Activated CD8-positive, alpha-beta memory T cell treated with anti-CD3 and anti-CD28 coated beads, Interleukin-2, amount 50 U/mL, for 48 hours (primary cell): ENCODE measurements at regions not wholly inside any gene's neighbourhood (a gene's known extent, or its start where the extent isn't known, plus 50 kb on each side); places are given as distances from the start of the nearest gene placed in this dataset.
A peak's percentile ranks its signal among the peaks of the same experiment; 100 is the strongest.
"Not testable (repeated sequence)": the region's sequence is repeated elsewhere in the genome, so short reads cannot be mapped to it uniquely, and the experiment has no call there.

Experiments
- DNase-seq: peaks from one replicate; pipeline ENCODE4 v3.0.0-alpha.2; 2020

DNA sequence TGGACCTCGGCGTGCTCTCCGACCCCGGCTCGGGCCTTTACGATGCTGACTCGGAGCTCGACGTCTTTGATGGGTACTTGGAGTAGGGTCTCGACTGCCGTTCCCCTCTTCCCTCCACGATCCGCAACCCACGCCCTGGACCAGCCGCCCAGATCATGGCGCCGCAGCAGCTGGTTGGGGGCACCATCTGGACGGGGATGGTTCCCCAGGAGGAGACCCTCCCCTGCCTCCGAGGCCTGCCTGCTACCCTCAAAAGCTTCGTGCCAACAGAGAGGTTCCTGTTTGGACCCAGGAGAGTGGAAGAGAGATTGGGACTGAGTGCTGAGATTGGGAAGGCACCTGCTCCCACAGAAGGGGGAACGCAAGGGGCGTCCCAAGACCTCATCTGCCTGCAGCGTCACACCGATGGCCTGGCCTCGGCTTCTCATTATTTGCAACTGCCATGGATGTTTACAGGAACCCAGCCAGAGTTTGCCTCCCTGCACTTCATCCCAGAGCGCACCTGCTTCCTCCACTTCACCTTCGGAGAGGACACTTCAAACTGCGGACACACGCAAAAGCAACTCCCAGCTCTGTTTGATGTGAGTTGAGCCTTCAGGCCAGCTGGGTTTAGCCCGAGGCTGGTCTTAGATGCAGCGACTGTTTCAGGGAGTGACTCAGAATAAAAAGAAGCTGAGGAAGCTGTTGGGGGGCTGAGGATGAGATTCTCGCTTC lies 58.9 kb downstream of the GOLGA6L7 start:
- DNase-seq, result peak; percentile 54

DNA sequence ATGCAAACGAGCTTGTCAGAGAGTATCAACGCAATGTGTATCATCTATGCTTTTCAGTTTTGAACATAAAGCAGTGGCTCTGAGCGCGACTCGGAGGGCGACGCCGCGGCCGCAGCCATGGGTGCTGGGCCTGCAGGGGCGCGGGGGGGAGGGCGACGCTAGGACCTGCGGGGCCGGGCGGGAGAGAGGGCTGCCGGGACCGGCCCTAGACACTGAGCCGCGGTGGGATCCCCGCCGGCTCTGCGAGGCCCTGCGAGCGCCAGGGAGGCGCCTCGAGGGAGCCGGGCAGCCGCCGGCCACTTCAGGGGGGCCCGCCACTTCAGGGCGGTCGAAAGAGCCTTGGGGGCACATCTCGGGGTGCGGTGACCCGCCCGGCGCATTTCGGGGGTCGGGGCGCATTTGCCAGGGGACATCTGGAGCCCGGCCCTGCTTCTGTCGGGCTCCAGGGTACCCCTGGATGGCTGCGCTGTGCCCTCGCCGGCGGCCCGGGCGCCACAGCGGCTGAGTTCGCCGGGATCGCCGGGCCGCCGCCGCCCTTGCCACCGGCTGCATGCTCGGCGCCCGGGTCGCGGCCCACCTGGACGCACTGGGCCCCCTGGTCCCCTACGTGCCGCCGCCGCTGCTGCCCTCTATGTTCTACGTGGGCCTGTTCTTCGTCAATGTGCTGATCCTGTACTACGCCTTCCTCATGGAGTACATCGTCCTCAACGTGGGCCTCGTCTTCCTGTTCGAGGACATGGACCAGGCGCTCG lies 59.6 kb downstream of the GOLGA6L7 start:
- DNase-seq, result not testable (repeated sequence)

DNA sequence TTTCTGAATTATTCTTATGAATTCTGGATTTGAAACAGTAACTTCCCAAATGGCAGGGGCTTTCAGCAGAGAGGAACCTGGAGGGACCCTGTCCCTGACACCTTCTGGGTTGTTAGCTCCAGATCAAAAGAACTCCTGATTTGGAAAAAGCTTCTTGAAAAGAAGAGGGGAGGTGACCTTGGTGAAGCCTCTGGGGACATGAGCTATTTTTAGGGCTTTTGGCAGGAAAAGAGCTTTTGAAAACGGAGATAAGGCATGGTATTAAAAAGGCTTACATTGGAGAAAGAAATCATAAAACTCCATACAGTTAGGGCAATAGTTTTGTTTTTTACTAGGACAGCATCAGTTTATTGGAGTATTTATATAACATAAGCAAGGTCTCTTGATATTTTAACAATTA lies 60.3 kb downstream of the GOLGA6L7 start:
- not testable (repeated sequence) for DNase-seq

DNA sequence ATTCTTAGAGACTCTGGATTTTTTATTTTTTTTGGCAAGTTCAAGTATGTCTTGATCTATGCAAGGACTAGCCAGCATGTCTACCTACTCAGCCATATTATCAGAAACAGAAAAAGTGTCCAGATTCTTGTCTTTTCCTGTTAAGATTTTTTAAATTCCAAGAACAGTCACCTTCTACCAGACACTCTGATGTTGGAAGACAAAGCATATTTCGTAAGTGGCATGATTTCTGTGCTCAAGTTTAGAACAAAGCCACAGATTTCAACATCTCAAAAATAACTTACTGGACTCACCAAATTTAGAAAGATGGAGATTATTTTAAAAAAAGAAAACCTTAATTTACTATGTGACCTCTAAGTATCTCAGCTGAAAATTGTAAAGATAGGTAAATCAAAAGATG lies 61.9 kb downstream of the GOLGA6L7 start:
- DNase-seq, result no peak

DNA sequence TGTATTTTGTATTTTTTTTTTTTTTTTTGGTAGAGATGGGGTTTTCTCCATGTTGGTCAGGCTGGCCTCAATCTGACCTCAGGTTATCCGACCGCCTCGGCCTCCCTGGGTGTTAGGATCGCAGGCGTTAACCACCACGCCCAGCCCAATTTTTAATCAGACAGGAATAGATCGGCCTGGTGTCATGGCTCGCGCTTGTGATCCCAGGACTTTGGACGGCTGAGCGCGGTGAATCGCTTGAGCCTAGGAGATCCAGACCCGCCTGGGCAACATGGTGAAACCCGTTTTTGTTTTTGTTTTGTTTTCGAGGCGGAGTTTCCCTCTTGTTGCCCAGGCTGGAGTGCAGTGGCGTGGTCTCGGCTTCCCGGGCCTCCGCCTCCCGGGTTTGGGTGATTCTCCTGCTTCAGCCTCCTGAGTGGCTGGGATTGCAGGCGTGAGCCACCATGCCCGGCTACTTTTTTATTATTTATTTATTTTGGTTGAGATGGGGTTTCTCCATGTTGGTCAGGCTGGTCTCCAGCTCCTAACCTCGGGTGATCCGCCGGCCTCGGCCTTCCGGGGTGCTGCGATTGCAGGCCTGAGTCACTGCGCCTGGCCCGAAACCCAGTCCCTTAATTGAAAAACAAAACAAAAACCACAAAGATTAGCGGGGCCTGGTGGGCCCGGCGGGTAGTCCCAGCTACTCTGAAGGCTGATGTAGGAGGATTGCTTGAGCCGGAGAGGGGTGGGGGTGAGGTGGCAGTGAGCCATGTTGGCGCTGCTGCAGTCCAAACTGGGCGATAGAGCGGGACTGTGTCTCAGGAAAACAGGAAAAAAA lies 63.9 kb downstream of the GOLGA6L7 start:
- not testable (repeated sequence) for DNase-seq

DNA sequence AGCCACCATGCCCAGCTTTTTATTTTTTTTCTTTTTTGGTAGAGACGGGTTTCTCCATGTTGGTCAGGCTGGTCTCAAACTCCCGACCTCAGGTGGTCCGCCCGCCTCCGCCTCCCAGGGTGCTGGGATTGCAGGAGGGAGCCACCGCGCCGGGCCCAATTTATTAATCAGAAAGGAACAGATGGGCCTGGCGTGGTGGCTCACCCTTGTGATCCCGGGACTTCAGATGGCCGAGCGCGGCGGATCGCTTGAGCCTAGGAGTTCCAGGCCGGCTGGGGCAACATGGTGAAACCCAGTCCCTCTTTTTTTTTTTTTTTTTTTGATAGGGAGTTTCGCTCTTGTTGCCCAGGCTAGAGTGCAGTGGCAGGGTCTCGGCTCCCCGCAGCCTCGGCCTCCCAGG lies 64.6 kb downstream of the GOLGA6L7 start:
- no peak for DNase-seq

DNA sequence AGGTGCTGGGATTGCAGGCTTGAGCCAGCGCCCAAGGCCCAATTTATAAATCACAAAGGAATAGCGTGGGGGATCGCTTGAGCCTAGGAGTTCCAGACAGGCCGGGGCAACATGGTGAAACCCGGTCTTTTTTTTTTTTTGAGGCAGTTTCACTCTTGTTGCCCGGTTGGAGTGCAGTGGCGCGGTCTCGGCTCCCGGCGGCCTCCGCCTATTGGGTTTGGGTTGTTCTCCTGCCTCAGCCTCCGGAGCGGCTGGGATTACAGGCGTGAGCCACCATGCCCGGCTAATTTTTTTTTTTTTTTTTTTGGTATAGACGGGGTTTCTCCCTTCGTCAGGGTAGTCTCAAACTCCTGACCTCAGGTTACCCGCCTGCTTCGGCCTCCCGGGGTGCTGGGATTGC lies 65.0 kb downstream of the GOLGA6L7 start:
- DNase-seq, result no peak

DNA sequence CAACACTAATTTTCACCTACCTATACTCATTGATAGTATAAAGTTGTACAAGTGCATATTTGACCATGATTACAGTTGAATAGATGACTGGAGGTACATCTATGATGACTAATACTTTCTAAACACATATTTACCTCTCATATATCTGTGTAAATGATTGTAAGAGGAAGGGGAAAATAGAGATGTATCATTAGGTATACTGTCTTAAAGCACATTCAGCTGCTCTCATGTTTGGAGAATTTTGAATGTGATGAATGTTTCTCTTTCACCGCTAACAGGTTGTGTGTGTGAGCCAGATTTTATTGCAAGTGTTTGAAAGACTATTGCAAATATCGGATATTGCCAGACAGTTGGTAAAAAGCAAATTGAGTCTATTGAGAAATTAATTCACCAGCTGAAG lies 66.2 kb upstream of the GOLGA8M start:
- not testable (repeated sequence) for DNase-seq

DNA sequence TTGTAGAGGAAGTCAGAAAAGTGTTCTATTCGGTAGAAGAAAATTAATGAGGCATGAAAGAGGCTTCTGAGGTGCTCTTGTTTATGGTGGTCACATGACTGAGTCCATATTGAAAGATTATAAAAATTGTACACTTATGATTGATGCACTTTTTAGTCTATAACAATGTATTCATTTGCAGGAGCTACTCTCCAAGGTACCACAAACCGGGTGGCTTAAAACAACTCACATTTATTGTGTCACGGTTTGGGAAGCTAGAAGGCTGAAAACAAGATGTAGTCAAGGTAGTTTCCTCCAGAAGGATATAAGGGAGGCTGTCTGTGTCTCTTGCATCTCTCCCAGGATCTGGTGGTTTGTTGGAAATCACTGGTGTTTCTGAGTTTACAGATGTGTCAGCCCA lies 60.6 kb upstream of the GOLGA8M start:
- DNase-seq, result not testable (repeated sequence)
